ENCODE measurements at regions not wholly inside any gene's neighbourhood (a gene's known extent, or its start where the extent isn't known, plus 50 kb on each side); places are given as distances from the start of the nearest gene placed in this dataset.

GRCh38 chr17:79154951-79155585 is 80.4 kb downstream of the ENGASE start:
- H3K27me3 ChIP-seq (ENCODE audit: control insufficient read depth, insufficient read depth, low read length), result peaks cover 3% of the 10 kb centered on the region; the same call in 1 of the 2 replicates
- ChIA-PET POLR2A (no interaction called here), CTCF (interaction anchor here (0.7 kb wide), 2 partner anchors 146 to 194 kb away, joined by 3 to 9 read pairs; partner anchors contain the start of gene CANT1)
- DNase-seq (ENCODE audit: low read depth, low spot score) (no peak), ATAC-seq (no peak)
- BruUV-seq (replicated peaks), result no TSS peak
- H3K4me3 ChIP-seq (ENCODE audit: low read depth in 2 of 2, low read length in 2 of 2), result no peak overlapping the region
- peaks cover 6% of the 10 kb centered on the region for H3K4me1 ChIP-seq (ENCODE audit: control insufficient read depth, insufficient read depth, low read length)
- intact Hi-C loops (cut with micrococcal nuclease; ENCODE audit: unreplicated experiment), result no loop called here
- no peak overlapping the region for H3K27ac ChIP-seq (ENCODE audit: low read length)
- TF ChIP-seq TCF7L2 (IDR thresholded peaks at IDR 0.05; ENCODE audit: low read depth, low read length) (no peak), CTCF (IDR thresholded peaks at IDR 0.05) (no peak), POLR2AphosphoS5 (IDR thresholded peaks at IDR 0.05; ENCODE audit: low read depth, low read length) (no peak), SIN3A (IDR thresholded peaks at IDR 0.05; ENCODE audit: borderline replicate concordance, insufficient read depth, low read depth, low read length) (no peak), REST (IDR thresholded peaks at IDR 0.05; ENCODE audit: insufficient read depth in 1 of 2, low read depth in 2 of 2, low read length in 1 of 2) (no peak)
- no peaks in the 10 kb centered on the region for H3K36me3 ChIP-seq (ENCODE audit: control insufficient read depth, insufficient read depth, low read length)
- in situ Hi-C loops (cut with HindIII; ENCODE audit: low pct_unique_long_range_greater_than_20kb, low sequenced_read_pairs), result no loop called here
- H3K9me3 ChIP-seq (ENCODE audit: control insufficient read depth, insufficient read depth, low read depth, low read length), result no peaks in the 10 kb centered on the region

GRCh38 chr17:79154446-79154845 is 79.8 kb downstream of the ENGASE start:
- CTCF ChIA-PET, result no interaction called here
- H3K9me3 ChIP-seq (ENCODE audit: control insufficient read depth, insufficient read depth, low read depth, low read length), result no peaks in the 10 kb centered on the region
- H3K27me3 ChIP-seq (ENCODE audit: control insufficient read depth, insufficient read depth, low read length), result peaks cover 3% of the 10 kb centered on the region; the same call in 1 of the 2 replicates
- no peak overlapping the region for H3K4me3 ChIP-seq (ENCODE audit: low read depth in 2 of 2, low read length in 2 of 2)
- ATAC-seq (no peak; the same call in 1 of the 2 replicates), DNase-seq (ENCODE audit: low read depth, low spot score) (no peak)
- in situ Hi-C loops (cut with HindIII; ENCODE audit: low pct_unique_long_range_greater_than_20kb, low sequenced_read_pairs) (no loop called here), intact Hi-C loops (cut with micrococcal nuclease; ENCODE audit: unreplicated experiment) (no loop called here)
- POLR2A ChIA-PET, result no interaction called here
- no peak overlapping the region for H3K27ac ChIP-seq (ENCODE audit: low read length)
- BruUV-seq (replicated peaks), result no TSS peak
- peaks cover 6% of the 10 kb centered on the region for H3K4me1 ChIP-seq (ENCODE audit: control insufficient read depth, insufficient read depth, low read length)
- no peaks in the 10 kb centered on the region for H3K36me3 ChIP-seq (ENCODE audit: control insufficient read depth, insufficient read depth, low read length)
- TF ChIP-seq TCF7L2 (IDR thresholded peaks at IDR 0.05; ENCODE audit: low read depth, low read length), result no peak
- TF ChIP-seq POLR2AphosphoS5 (IDR thresholded peaks at IDR 0.05; ENCODE audit: low read depth, low read length), result no peak
- TF ChIP-seq REST (IDR thresholded peaks at IDR 0.05; ENCODE audit: insufficient read depth in 1 of 2, low read depth in 2 of 2, low read length in 1 of 2), result no peak
- no peak for TF ChIP-seq SIN3A (IDR thresholded peaks at IDR 0.05; ENCODE audit: borderline replicate concordance, insufficient read depth, low read depth, low read length)
- TF ChIP-seq CTCF (IDR thresholded peaks at IDR 0.05), result no peak
